Activated CD8-positive, alpha-beta memory T cell treated with anti-CD3 and anti-CD28 coated beads, Interleukin-2, amount 50 U/mL, for 48 hours (primary cell): ENCODE measurements at regions not wholly inside any gene's neighbourhood (a gene's known extent, or its start where the extent isn't known, plus 50 kb on each side); places are given as distances from the start of the nearest gene placed in this dataset.

ENCODE experiments used
- DNase-seq: peaks from one replicate; pipeline ENCODE4 v3.0.0-alpha.2; 2020

DNA sequence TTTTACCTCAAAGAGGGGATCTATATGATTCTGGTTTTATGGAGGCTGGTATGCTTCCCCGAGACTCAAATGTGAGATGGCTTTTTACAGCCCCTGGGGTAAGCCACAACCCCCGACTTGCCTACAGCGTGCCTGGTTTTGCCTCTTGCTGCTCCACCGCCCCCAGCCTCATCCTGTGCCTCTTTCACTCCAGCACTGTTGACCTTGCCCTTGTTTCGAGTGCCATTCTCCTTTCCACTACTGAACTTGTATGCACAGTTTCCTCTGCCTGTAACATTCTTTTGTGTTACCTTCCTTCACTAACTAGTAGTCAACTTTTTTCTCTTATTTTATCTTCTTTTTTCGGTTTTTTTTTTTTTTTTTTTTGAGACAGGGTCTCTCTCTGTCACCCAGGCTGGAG lies 219.0 kb upstream of the ZBED5 start:
- no peak for DNase-seq

GRCh38 chr11:11076276-11076675 lies 218.4 kb upstream of the ZBED5 start:
- DNase-seq: no peak

GRCh38 chr11:11075515-11076171 lies 217.8 kb upstream of the ZBED5 start:
- no peak for DNase-seq

- no peak for DNase-seq
Observed at GRCh38 chr11:11074686-11075335, 217.0 kb upstream of the ZBED5 start.

- no peak for DNase-seq
Observed at GRCh38 chr11:11073996-11074395, 216.1 kb upstream of the ZBED5 start.

DNA sequence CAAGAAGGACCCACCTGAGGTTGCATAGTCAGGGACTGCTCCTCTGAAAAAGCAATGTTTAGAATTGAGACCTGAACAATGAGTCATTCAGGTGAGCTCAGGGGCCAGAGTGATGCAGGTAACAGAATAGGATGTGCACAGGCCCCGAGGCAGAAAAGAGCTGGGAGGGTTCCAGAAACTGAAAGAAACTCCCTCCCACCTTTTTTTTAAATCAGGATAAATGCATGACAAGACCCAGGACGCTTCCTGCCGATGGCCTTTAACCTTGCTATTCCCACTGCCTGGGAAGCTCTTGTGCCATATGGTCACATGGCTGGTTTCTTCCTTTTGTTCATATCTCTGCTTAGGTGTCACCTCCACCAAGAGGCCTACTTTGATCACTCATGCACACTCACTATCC lies 214.2 kb upstream of the ZBED5 start:
- no peak for DNase-seq

GRCh38 chr11:11071486-11071885 lies 213.6 kb upstream of the ZBED5 start:
- no peak for DNase-seq

- no peak for DNase-seq
Observed at GRCh38 chr11:11070976-11071375, 213.1 kb upstream of the ZBED5 start.

DNA sequence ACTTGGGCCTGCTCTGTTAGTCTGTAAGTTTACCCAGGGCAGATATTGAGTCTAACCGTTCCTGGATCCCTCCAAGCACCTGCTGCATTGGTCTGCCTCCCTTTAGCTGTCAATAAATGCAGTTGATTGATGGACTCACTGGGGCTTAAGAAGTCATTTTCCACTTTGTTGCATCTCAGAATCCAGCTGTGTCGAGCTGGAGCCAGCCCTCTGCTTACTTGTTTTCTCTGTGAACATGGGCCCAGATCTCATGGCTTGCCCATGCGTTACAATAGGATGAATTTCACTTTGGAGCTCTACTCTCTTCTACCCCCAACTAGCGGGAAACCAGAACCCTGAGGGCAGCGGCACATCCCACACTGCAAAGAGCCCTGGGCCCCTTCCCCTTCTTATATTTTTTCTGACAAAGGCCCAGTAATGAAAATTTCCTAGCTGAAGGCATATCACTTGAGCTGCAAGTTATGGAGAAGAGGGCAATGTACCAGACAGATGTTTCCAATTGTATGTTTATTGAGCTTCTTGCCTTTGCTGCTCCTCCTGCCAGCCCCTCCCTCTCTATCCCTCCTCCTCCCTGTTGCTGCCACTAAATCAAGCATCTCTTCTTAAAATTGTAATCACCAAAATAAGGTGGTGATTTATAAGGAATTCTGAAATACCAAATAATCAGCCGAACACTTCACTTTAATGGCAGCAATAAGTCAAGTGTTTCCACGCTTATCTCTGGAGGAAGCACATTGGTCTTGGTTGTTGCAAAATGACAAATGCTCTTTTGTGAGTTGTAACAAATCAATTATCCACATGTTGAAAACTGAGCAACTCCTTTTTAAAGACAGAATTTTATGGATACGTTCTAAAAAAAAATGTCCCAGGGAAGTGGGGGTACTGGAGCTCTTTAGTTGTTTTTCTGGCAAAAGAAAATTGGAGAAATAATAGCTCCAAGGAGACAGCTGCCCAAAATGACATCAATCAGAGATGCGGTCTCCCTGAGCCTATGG lies 212.3 kb upstream of the ZBED5 start:
- no peak for DNase-seq

DNA sequence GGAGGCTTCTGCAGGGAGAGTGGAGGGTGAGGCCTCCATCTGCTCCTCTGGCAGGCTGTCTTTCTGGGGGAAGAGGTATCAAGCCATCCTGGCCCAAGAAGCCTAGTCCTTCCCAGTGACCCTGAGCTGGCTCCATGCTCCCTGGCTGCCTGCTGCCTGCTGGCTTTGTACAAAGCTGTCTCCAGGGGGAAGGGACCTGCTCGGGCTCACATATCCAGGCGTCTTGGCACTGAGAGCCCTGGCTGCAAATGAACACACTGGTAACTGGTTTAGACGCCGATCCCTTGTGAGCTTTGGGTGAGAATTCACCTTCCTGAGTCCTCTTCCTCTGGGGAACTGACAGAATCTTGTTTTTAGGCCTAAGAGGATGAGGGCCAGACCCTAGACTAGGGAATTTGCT lies 210.3 kb upstream of the ZBED5 start:
- no peak for DNase-seq

DNA sequence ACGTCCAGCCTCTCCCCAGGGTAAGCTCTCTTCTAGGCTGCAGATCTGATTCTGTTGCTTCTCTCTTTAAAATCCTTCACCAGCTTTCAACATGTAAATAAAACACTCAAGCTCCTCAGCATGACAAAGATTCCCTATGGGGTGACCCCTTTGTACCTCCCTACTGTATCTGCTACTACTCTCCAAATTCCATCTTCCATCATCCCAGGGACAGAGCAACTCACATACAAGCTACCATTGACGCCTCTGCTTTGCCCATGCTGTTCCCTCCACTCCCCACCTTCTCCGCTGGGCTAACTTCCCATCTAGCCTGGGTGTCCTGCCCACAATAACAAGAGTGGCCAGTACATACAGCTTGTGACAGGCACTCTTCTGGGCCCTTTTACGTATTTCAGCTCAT lies 207.5 kb upstream of the ZBED5 start:
- no peak for DNase-seq

DNA sequence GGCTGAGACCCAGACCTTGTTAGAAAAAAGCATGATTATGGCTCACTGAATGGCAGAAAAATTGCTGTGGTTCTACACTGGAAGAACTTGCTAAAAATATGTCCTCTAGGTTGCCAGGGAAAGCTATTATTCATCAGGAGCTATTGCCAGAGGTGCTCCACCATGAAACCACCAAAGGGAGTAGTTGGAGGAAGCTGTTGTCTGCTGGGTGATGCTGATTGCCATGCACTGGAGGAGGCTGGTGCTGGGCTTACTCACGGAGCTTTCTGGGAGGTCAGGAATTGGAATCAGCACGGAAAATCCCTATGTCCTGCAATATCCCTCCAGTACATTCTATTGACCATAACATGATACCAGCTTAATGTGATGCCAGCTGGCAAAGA lies 199.6 kb upstream of the ZBED5 start:
- DNase-seq: no peak

DNA sequence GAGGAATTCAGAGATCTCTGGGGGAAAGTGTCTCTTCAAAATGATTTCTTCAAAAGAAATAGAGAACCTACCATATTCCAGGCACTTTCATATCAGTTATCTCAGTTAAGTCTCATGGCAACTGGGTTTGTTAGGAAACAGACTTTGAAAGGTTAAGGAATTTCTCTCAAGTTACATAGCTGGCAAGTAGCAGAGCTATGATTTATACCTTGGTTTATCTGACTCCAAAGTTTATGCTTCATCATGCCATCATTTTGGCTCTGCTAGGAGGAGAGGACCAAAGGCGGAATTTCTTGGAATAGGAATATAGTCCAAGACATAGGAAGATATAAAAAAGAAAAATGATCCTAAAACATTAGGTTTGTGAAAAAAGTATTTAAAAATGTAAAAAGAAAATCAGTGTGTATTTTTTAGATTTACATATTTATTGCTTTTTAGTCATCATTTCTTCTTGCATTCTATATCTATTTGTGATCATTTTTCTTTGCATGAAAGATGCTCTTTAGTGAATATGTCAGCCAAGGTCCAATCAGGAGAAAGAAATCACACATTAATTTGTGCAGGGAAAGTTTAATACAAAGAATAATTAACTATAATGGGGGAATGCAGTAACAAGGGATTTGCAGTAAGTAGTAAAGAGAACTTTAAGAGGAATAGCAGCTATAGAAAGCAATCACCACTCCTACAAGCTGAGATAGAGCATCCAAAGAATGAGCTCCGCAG lies 199.1 kb upstream of the ZBED5 start:
- no peak for DNase-seq

DNA sequence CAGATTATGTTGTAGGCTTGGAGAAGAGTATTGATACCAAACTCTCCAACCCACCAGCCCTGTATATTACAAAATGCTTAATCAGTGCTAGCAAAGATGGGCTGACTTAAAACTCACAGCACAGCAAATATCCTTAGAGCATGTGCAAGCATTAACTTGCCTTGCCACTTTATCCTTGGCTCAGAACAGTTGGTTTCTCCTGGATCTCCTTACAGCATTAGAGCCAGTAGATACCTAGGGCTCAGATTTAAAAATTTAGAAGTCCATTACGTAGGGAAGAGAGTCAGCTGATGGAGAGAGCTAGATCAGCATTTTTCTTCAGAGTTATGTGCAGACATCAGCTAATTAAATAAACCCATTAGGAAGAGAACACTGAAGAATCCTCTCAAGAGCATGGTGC lies 198.5 kb upstream of the ZBED5 start:
- no peak for DNase-seq

DNA sequence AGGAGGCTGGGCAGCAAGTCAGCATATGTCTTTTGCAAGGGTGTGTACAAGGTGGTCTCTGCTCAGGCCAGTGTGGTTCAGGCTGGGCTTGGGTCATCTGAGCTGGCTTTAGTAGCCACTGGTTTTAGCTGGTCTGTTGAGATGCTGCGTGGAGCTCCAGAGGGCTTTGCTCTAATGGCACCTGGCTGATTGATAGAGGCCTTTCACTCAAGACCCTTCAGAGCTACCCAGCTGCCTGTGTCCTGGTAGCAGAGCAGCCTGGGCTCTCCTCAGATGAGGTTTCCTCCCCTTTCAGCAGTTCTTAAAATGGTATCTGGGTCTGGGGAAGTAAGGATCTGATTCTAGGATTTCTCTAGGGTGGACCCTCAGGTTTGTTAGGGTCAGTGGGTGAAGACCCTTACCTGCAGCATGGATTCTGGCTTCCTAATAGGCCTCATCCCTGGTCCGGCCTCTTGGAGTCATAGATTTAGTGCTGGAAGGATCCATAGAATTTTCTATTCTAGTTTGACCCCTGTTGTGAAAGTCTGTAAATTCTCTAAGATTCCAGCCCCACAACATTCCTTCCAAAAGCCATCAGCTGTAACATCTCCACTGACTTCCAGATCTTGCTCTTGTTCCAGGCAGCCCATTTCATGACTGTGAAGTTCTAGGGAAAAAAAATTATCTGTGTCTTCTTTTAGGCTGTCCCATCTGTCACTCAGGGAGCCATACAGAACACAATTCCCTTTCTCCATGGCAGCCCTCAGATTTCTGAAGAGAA lies 190.2 kb upstream of the ZBED5 start:
- no peak for DNase-seq

GRCh38 chr11:11046781-11047180 lies 188.9 kb upstream of the ZBED5 start:
- no peak for DNase-seq

GRCh38 chr11:11045156-11045930 lies 187.5 kb upstream of the ZBED5 start:
- no peak for DNase-seq

DNA sequence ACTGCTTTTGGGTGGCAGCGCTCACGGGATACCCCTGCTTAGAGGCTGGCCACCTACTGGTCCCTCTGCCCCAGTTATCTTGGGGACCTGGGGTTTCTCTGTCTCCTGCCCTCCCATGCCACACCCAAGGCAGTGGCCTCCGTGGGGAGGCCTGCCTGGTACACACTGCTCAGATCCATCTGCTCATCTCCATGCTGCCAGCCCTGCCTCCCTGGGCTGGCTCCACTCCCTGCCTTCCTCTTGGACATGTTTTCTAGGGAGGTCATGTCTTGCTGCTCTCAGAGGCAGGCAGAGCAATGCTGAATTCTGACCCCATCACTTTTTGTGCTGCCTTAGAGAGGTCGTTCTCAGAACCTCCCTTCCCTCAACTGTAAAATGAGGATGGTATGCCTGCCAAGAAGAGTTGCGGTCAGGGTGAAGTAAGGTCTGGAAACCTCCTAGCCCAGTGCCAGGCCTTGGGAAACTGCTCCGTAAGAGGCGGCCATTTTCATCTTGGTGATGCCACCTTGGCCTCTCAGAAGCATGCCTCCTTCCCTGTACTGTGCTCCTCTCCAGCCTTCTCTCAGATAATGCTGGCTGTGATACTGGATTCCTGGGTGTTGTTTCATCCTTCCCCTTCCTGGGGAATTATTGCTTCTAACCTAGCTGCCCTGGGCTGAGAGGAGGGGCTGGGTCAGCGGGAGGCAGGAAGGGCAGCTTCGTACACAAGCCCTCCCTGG lies 186.4 kb upstream of the ZBED5 start:
- DNase-seq: no peak

DNA sequence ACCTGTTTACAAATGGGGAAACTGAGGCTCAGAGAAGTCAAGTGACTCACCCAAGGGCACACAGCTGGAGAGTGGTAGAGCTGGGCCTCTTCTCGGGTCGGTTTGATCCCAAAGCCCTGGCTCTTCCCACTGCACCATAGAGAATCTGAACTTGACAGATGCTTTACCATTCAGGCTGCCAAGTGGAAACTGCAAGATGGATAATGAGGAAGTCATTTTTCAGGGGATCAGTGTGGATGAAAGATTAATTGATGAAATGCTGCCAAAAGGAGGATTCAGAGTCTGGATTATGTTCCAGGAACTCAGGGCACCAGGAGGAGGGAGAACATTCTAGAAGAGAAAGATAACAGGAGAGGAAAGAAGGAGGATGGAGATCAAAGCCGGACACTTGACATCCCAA lies 185.9 kb upstream of the ZBED5 start:
- DNase-seq: no peak

DNA sequence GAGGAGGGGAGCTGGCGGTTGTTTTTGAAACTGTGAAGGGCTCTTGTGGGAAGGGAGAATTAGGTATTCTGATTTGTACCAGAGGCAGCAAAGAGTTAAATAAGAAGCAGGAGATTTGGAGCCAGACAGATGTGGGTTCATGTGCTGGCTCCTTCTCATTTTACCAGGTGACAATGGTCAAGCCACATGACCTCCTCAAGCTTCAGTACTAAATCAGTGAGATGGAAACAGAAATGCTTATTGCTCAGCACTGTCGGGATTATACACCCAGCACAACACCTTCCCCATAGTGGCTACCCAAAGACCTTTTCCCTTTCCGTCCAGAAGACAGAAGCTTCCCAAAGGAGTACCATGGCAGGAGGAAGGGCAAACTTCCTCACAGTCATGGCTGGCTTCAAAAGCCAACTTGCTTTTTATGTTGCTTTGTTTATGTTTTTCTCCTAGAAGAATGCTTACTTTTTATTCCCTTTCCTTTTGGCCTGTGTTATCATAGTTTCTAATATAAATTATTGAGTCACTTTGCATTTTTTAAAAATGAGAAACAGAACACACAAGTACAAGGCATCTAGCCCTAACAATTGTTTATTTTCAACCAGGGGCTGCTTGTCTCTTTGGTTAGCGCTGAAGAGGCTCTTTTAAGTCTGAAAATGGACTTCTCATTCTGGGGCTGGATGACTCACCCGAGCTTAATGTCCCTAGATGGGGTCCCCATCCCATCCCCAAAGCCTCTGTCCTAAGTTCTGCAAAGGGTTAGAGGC lies 181.5 kb upstream of the ZBED5 start:
- DNase-seq: no peak
